ENCODE measurements at regions not wholly inside any gene's neighbourhood (a gene's known extent, or its start where the extent isn't known, plus 50 kb on each side); places are given as distances from the start of the nearest gene placed in this dataset.

- BruUV-seq (replicated peaks): no TSS peak
- DNase-seq (ENCODE audit: low read depth, low spot score) (no peak), ATAC-seq (no peak)
- TF ChIP-seq TCF7L2 (IDR thresholded peaks at IDR 0.05; ENCODE audit: low read depth, low read length): no peak
- TF ChIP-seq POLR2AphosphoS5 (IDR thresholded peaks at IDR 0.05; ENCODE audit: low read depth, low read length): no peak
- TF ChIP-seq, protein P1, sequence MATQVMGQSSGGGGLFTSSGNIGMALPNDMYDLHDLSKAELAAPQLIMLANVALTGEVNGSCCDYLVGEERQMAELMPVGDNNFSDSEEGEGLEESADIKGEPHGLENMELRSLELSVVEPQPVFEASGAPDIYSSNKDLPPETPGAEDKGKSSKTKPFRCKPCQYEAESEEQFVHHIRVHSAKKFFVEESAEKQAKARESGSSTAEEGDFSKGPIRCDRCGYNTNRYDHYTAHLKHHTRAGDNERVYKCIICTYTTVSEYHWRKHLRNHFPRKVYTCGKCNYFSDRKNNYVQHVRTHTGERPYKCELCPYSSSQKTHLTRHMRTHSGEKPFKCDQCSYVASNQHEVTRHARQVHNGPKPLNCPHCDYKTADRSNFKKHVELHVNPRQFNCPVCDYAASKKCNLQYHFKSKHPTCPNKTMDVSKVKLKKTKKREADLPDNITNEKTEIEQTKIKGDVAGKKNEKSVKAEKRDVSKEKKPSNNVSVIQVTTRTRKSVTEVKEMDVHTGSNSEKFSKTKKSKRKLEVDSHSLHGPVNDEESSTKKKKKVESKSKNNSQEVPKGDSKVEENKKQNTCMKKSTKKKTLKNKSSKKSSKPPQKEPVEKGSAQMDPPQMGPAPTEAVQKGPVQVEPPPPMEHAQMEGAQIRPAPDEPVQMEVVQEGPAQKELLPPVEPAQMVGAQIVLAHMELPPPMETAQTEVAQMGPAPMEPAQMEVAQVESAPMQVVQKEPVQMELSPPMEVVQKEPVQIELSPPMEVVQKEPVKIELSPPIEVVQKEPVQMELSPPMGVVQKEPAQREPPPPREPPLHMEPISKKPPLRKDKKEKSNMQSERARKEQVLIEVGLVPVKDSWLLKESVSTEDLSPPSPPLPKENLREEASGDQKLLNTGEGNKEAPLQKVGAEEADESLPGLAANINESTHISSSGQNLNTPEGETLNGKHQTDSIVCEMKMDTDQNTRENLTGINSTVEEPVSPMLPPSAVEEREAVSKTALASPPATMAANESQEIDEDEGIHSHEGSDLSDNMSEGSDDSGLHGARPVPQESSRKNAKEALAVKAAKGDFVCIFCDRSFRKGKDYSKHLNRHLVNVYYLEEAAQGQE (IDR thresholded peaks at IDR 0.05; ENCODE audit: insufficient read depth in 1 of 2, low read depth in 2 of 2, low read length in 1 of 2): no peak
- no peak for TF ChIP-seq SIN3A (IDR thresholded peaks at IDR 0.05; ENCODE audit: borderline replicate concordance, insufficient read depth, low read depth, low read length)
- no peak for TF ChIP-seq CTCF (IDR thresholded peaks at IDR 0.05)
- in situ Hi-C loops (cut with HindIII; ENCODE audit: low pct_unique_long_range_greater_than_20kb, low sequenced_read_pairs): no loop called here
- no peaks in the 10 kb centered on the region for H3K4me1 ChIP-seq (ENCODE audit: control insufficient read depth, insufficient read depth, low read length)
- POLR2A ChIA-PET: no interaction called here
- no peaks in the 10 kb centered on the region; the same call in 1 of the 2 replicates for H3K27me3 ChIP-seq (ENCODE audit: control insufficient read depth, insufficient read depth, low read length)
- H3K36me3 ChIP-seq (ENCODE audit: control insufficient read depth, insufficient read depth, low read length): no peaks in the 10 kb centered on the region
- CTCF ChIA-PET: no interaction called here
- no peaks in the 10 kb centered on the region for H3K9me3 ChIP-seq (ENCODE audit: control insufficient read depth, insufficient read depth, low read depth, low read length)
- intact Hi-C loops (cut with micrococcal nuclease; ENCODE audit: unreplicated experiment): no loop called here
- no peak overlapping the region for H3K4me3 ChIP-seq (ENCODE audit: low read depth in 2 of 2, low read length in 2 of 2)
- no peak overlapping the region for H3K27ac ChIP-seq (ENCODE audit: low read length)
These were observed 185.8 kb downstream of the BRD1 start for GRCh38 chr22:49641770-49642313.

GRCh38 chr22:49640366-49641095 is 187.1 kb downstream of the BRD1 start:
- no peaks in the 10 kb centered on the region for H3K4me1 ChIP-seq (ENCODE audit: control insufficient read depth, insufficient read depth, low read length)
- H3K36me3 ChIP-seq (ENCODE audit: control insufficient read depth, insufficient read depth, low read length): no peaks in the 10 kb centered on the region
- no peak overlapping the region for H3K4me3 ChIP-seq (ENCODE audit: low read depth in 2 of 2, low read length in 2 of 2)
- BruUV-seq (replicated peaks): no TSS peak
- POLR2A ChIA-PET: no interaction called here
- no peak overlapping the region for H3K27ac ChIP-seq (ENCODE audit: low read length)
- H3K27me3 ChIP-seq (ENCODE audit: control insufficient read depth, insufficient read depth, low read length): no peaks in the 10 kb centered on the region; the same call in 1 of the 2 replicates
- TF ChIP-seq POLR2AphosphoS5 (IDR thresholded peaks at IDR 0.05; ENCODE audit: low read depth, low read length) (no peak), TCF7L2 (IDR thresholded peaks at IDR 0.05; ENCODE audit: low read depth, low read length) (no peak)
- TF ChIP-seq, protein P1 (IDR thresholded peaks at IDR 0.05; ENCODE audit: insufficient read depth in 1 of 2, low read depth in 2 of 2, low read length in 1 of 2): no peak
- in situ Hi-C loops (cut with HindIII; ENCODE audit: low pct_unique_long_range_greater_than_20kb, low sequenced_read_pairs): no loop called here
- intact Hi-C loops (cut with micrococcal nuclease; ENCODE audit: unreplicated experiment): no loop called here
- no peaks in the 10 kb centered on the region for H3K9me3 ChIP-seq (ENCODE audit: control insufficient read depth, insufficient read depth, low read depth, low read length)
- CTCF ChIA-PET: interaction anchor here (0.7 kb wide), 1 partner anchor 8 kb away, joined by 4 read pairs; no protein-coding TSS in a partner anchor
- no peak for ATAC-seq
- no peak for DNase-seq (ENCODE audit: low read depth, low spot score)

All from Panc1 (cell line).